Psoas muscle (tissue), 7 donors: ENCODE measurements at regions not wholly inside any gene's neighbourhood (a gene's known extent, or its start where the extent isn't known, plus 50 kb on each side); places are given as distances from the start of the nearest gene placed in this dataset.

ENCODE experiments used
- ATAC-seq, 4 donors: fragments of 200-7000 bp; cut with Tn5 transposase; one replicate each; pipeline ENCODE4 v1.9.1; 2020; ENCODE audit warnings: moderate library complexity in 3 of 4, mild to moderate bottlenecking in 2 of 4
- DNase-seq, 2 donors: peaks; one replicate each; pipeline ENCODE4 v3.0.0-alpha.2; 2020
- H3K27ac ChIP-seq: fragments of 200-600 bp; one replicate; pipeline ENCODE4 v1.8.0; 2022
- H3K27me3 ChIP-seq, 3 donors: fragments of 200-600 bp in 1 of 3; one replicate each; pipeline versions ENCODE4 v1.6.1 to v1.8.0; 2013 to 2022; ENCODE audit warnings: low read length in 2 of 3, mild to moderate bottlenecking in 2 of 3, moderate library complexity in 1 of 3; ENCODE audit not compliant: insufficient read depth in 3 of 3
- H3K36me3 ChIP-seq, 2 donors: fragments of 200-600 bp in 1 of 2; one replicate each; pipeline versions ENCODE4 v1.6.1 to v1.8.0; 2013 to 2022; ENCODE audit warnings: low read depth in 1 of 2, mild to moderate bottlenecking in 1 of 2, moderate library complexity in 1 of 2; ENCODE audit not compliant: insufficient read depth in 1 of 2
- H3K4me1 ChIP-seq: fragments of 200-600 bp; one replicate; pipeline ENCODE4 v1.8.0; 2022
- H3K4me3 ChIP-seq: fragments of 200-600 bp; one replicate; pipeline ENCODE4 v1.8.0; 2022; ENCODE audit warnings: mild to moderate bottlenecking
- H3K9me3 ChIP-seq: fragments of 200-600 bp; one replicate; pipeline ENCODE4 v1.8.0; 2022
- CTCF ChIP-seq: fragments of 200-600 bp; IDR thresholded peaks from one replicate; pipeline ENCODE4 v1.8.0; 2022; ENCODE audit warnings: antibody characterized with exemption
- WGBS, 3 donors: extraction: QIAGEN DNeasy Blood & Tissue Kit; methylation state at CpG; one replicate each; pipeline versions ENCODE4 v1.1.6 to v1.1.7; 2013; 5-methylcytosine and 5-hydroxymethylcytosine counted together
- intact Hi-C, 2 donors: fragments of 100-400 bp; cut with DNase I; formaldehyde crosslinking; loops; one replicate each; pipeline versions ENCODE4 v1.11.0 to v1.14.2; 2022
- donor health status: healthy with polysubstance abuse.
- donor health status: DM: no; HTN: no; CAD: no; lungs with moderate emphysema.
- donor health status: Bipolar disorder and iron deficiency.
- donor health status: healthy.
- donor health status: DM: yes; HTN: yes; CAD: no.
- donor health status: DM: no; HTN: no; CAD: no.
- donor health status: DM: yes; HTN: yes; CAD: no.

GRCh38 chr11:82303671-82304070 is 430.0 kb downstream of the FAM181B start:
- Histone ChIP-seq H3K9me3 (no peaks in the 10 kb centered on the region), H3K36me3 (no peaks in the 10 kb centered on the region), H3K4me1 (no peaks in the 10 kb centered on the region), H3K4me3 (no peak overlapping the region), H3K27me3 (no peaks in the 10 kb centered on the region), H3K27ac (no peak overlapping the region)
- DNase-seq (no peak), ATAC-seq (no peak)
- intact Hi-C loops: no loop called here
- TF ChIP-seq CTCF: no peak

GRCh38 chr11:82288471-82288870 is 445.2 kb downstream of the FAM181B start:
- intact Hi-C loops: no loop called here

GRCh38 chr11:82270870-82271269 is 462.8 kb downstream of the FAM181B start:
- no peak overlapping the region for H3K4me3 ChIP-seq
- intact Hi-C loops: no loop called here
- no peak for ATAC-seq

More at GRCh38 chr11:82288471-82288870, 445.2 kb downstream of the FAM181B start:
- ATAC-seq: no peak
- Histone ChIP-seq H3K27ac (no peak overlapping the region), H3K4me1 (no peaks in the 10 kb centered on the region), H3K27me3 (no peaks in the 10 kb centered on the region), H3K9me3 (peaks cover 4% of the 10 kb centered on the region), H3K4me3 (no peak overlapping the region), H3K36me3 (no peaks in the 10 kb centered on the region)
- DNase-seq: no peak
- no peak for TF ChIP-seq CTCF
- 31 to 61% (median 45%) methylated on average over 2 of the region's 2 CpGs for WGBS, 3 donors

GRCh38 chr11:82268627-82269026 is 465.0 kb downstream of the FAM181B start:
- no peak for ATAC-seq
- intact Hi-C loops: no loop called here
- TF ChIP-seq CTCF: no peak
- 58 to 62% (median 62%) methylated on average over 6 of the region's 6 CpGs for WGBS, 3 donors
- no peak for DNase-seq
- H3K4me1 ChIP-seq: no peaks in the 10 kb centered on the region
- H3K4me3 ChIP-seq: no peak overlapping the region
- no peaks in the 10 kb centered on the region for H3K36me3 ChIP-seq
- no peaks in the 10 kb centered on the region for H3K9me3 ChIP-seq
- H3K27ac ChIP-seq: no peak overlapping the region
- H3K27me3 ChIP-seq: no peaks in the 10 kb centered on the region

More at GRCh38 chr11:82270870-82271269, 462.8 kb downstream of the FAM181B start:
- H3K27me3 ChIP-seq: no peaks in the 10 kb centered on the region
- TF ChIP-seq CTCF: no peak
- 42 to 58% (median 54%) methylated on average over 1 of the region's 1 CpG for WGBS, 3 donors
- H3K36me3 ChIP-seq: no peaks in the 10 kb centered on the region
- no peaks in the 10 kb centered on the region for H3K4me1 ChIP-seq
- H3K27ac ChIP-seq: no peak overlapping the region
- no peaks in the 10 kb centered on the region for H3K9me3 ChIP-seq
- no peak for DNase-seq

GRCh38 chr11:82267186-82267585 is 466.5 kb downstream of the FAM181B start:
- Histone ChIP-seq H3K4me3 (no peak overlapping the region), H3K27me3 (no peaks in the 10 kb centered on the region), H3K27ac (no peak overlapping the region), H3K9me3 (no peaks in the 10 kb centered on the region), H3K36me3 (no peaks in the 10 kb centered on the region), H3K4me1 (no peaks in the 10 kb centered on the region)
- ATAC-seq: no peak
- DNase-seq: no peak
- intact Hi-C loops: no loop called here
- WGBS, 3 donors: 70 to 83% (median 80%) methylated on average over 3 of the region's 3 CpGs
- no peak for TF ChIP-seq CTCF
